ENCODE measurements at regions not wholly inside any gene's neighbourhood (a gene's known extent, or its start where the extent isn't known, plus 50 kb on each side); places are given as distances from the start of the nearest gene placed in this dataset.

GRCh38 chr1:25089772-25090171 is 142.5 kb downstream of the SYF2 start:
- no peak for TF ChIP-seq CTCF (IDR thresholded peaks at IDR 0.05; ENCODE audit: low read depth, low read length)
- CTCF ChIA-PET: no interaction called here

GRCh38 chr1:25088946-25089345 is 143.4 kb downstream of the SYF2 start:
- Histone ChIP-seq H3K27me3 (ENCODE audit: control insufficient read depth, insufficient read depth, low read length) (peaks cover 24% of the 10 kb centered on the region), H3K4me3 (ENCODE audit: low read depth, low read length) (no peak overlapping the region), H3K9me3 (ENCODE audit: control insufficient read depth, insufficient read depth, low read length) (no peaks in the 10 kb centered on the region), H3K27ac (ENCODE audit: low read depth, low read length) (no peak overlapping the region)
- no peak for TF ChIP-seq CTCF (IDR thresholded peaks at IDR 0.05; ENCODE audit: low read depth, low read length)
- ChIA-PET CTCF (no interaction called here), POLR2A (no interaction called here)
- DNase-seq (ENCODE audit: low read depth, low spot score): no peak

More at GRCh38 chr1:25089772-25090171, 142.5 kb downstream of the SYF2 start:
- no peak overlapping the region for H3K4me3 ChIP-seq (ENCODE audit: low read depth, low read length)
- no peak for DNase-seq (ENCODE audit: low read depth, low spot score)
- H3K27me3 ChIP-seq (ENCODE audit: control insufficient read depth, insufficient read depth, low read length): peaks cover 25% of the 10 kb centered on the region
- no peak overlapping the region for H3K27ac ChIP-seq (ENCODE audit: low read depth, low read length)
- POLR2A ChIA-PET: no interaction called here
- no peaks in the 10 kb centered on the region for H3K9me3 ChIP-seq (ENCODE audit: control insufficient read depth, insufficient read depth, low read length)

GRCh38 chr1:25088180-25088701 is 144.1 kb downstream of the SYF2 start:
- Histone ChIP-seq H3K27ac (ENCODE audit: low read depth, low read length) (no peak overlapping the region), H3K27me3 (ENCODE audit: control insufficient read depth, insufficient read depth, low read length) (peaks cover 24% of the 10 kb centered on the region), H3K4me3 (ENCODE audit: low read depth, low read length) (no peak overlapping the region), H3K9me3 (ENCODE audit: control insufficient read depth, insufficient read depth, low read length) (no peaks in the 10 kb centered on the region)
- POLR2A ChIA-PET: no interaction called here
- no peak for DNase-seq (ENCODE audit: low read depth, low spot score)
- no peak for TF ChIP-seq CTCF (IDR thresholded peaks at IDR 0.05; ENCODE audit: low read depth, low read length)
- CTCF ChIA-PET: interaction anchor here (0.7 kb wide), 1 partner anchor 117 kb away, joined by 3 read pairs; no protein-coding TSS in a partner anchor

GRCh38 chr1:25086518-25087079 is 145.7 kb downstream of the SYF2 start:
- CTCF ChIA-PET: no interaction called here
- H3K27me3 ChIP-seq (ENCODE audit: control insufficient read depth, insufficient read depth, low read length): peaks cover 17% of the 10 kb centered on the region

More at GRCh38 chr1:25086518-25087079, 145.7 kb downstream of the SYF2 start:
- Histone ChIP-seq H3K27ac (ENCODE audit: low read depth, low read length) (no peak overlapping the region), H3K9me3 (ENCODE audit: control insufficient read depth, insufficient read depth, low read length) (no peaks in the 10 kb centered on the region), H3K4me3 (ENCODE audit: low read depth, low read length) (no peak overlapping the region)
- POLR2A ChIA-PET: no interaction called here
- TF ChIP-seq CTCF (IDR thresholded peaks at IDR 0.05; ENCODE audit: low read depth, low read length): no peak
- no peak for DNase-seq (ENCODE audit: low read depth, low spot score)
